ENCODE measurements at regions not wholly inside any gene's neighbourhood (a gene's known extent, or its start where the extent isn't known, plus 50 kb on each side); places are given as distances from the start of the nearest gene placed in this dataset.

- TF ChIP-seq CTCF (IDR thresholded peaks at IDR 0.05) (no peak), POLR2A (IDR thresholded peaks at IDR 0.05) (no peak)
Observed at GRCh38 chr20:9945408-9945807, 89.4 kb upstream of the ANKEF1 start.

Data from heart left ventricle (tissue), 13 donors.